RWPE1 (cell line): ENCODE measurements at regions not wholly inside any gene's neighbourhood (a gene's known extent, or its start where the extent isn't known, plus 50 kb on each side); places are given as distances from the start of the nearest gene placed in this dataset.

ENCODE experiments used
- CTCF ChIA-PET: fragments of 350-600 bp; sonication (Branson Sonifier 250); formaldehyde crosslinking; extraction: SDS; loops from one replicate; lab custom pipeline; 2021; lab: Yijun Ruan, JAX
- POLR2A ChIA-PET: fragments of 400-600 bp; formaldehyde crosslinking; extraction: SDS; loops from one replicate; lab custom pipeline; 2020; ENCODE audit warnings: antibody characterized with exemption; ENCODE audit not compliant: low non-redundant PET; lab: Yijun Ruan, JAX
- DNase-seq: peaks from one replicate; pipeline ENCODE4 v3.0.0; 2012; ENCODE audit warnings: low spot score
- H3K27ac ChIP-seq: fragments of 450-650 bp; 2 replicates; pipeline ENCODE4 v1.5.1; 2017
- TF ChIP-seq, protein P1 (sequence below): fragments of 450-650 bp; conservative IDR thresholded peaks from 2 replicates; pipeline ENCODE4 v1.5.1; 2017; ENCODE audit warnings: low read depth, mild to moderate bottlenecking

DNA sequence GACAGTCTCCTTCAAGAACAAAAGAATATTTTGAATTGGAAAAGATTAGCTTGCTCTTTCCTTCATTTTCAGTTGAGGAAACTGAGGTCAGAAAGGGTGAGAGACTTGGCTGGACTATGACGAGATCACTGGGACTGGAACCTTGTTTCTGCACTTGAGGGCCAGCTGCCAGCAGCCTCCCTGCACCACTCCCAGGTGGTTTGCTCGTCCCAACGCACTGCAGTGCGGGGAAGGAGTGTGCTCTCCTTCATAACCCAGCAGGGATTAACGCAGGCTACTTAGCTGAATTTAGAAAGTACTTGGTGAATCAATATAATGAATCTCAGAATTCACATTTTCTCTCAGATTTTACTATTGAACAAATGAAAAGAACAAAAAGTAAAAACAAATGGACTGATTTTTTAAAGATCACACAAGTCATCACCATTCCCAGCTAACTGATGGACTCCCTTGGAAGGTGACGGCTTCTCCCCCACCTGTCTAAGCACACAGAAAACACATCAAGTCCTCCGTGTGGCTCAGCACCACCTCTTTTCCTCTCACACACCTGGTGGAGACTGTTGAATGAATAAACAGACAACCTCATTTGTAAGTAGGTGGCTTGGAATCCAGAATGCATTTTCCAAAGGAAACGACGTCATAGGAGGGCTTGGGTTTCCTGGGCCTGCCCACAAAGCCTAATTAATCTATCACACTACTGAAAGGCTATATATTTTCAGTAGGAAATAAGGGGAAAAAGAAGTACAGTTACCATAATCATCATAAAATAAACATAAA, 121.0 kb downstream of the QRSL1 start:
- DNase-seq, result no peak
- peak overlapping the region; percentile 70 for H3K27ac ChIP-seq
- ChIA-PET POLR2A (no interaction called here), CTCF (interaction anchor here (0.6 kb wide), 1 partner anchor 83 kb away, joined by 3 read pairs; no protein-coding TSS in a partner anchor)
- TF ChIP-seq, protein P1, sequence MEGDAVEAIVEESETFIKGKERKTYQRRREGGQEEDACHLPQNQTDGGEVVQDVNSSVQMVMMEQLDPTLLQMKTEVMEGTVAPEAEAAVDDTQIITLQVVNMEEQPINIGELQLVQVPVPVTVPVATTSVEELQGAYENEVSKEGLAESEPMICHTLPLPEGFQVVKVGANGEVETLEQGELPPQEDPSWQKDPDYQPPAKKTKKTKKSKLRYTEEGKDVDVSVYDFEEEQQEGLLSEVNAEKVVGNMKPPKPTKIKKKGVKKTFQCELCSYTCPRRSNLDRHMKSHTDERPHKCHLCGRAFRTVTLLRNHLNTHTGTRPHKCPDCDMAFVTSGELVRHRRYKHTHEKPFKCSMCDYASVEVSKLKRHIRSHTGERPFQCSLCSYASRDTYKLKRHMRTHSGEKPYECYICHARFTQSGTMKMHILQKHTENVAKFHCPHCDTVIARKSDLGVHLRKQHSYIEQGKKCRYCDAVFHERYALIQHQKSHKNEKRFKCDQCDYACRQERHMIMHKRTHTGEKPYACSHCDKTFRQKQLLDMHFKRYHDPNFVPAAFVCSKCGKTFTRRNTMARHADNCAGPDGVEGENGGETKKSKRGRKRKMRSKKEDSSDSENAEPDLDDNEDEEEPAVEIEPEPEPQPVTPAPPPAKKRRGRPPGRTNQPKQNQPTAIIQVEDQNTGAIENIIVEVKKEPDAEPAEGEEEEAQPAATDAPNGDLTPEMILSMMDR, result no peak

DNA sequence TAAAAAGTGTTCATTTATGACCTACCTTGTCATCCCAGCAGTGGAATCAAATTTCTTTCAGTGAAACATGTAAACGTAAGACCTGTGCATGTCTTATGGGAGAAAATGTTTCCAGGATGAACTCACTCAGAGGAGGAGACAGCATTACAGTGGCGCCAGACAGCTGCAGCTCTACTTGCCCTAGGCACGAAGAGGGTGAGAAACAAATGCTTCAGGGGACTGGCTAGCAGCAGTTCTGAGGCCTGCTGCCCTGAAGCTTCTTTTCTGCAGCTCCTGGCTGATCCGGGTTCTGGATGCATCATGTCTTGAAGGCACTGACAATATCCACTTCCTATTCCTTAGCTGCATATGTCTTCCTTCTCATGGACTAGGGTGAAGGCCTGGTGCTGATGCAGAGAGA, 120.2 kb downstream of the QRSL1 start:
- TF ChIP-seq, protein P1, result no peak
- H3K27ac ChIP-seq, result peak overlapping the region; percentile 70
- CTCF ChIA-PET, result interaction anchor here (0.6 kb wide), 1 partner anchor 38 kb away, joined by 5 read pairs; no protein-coding TSS in a partner anchor
- DNase-seq, result no peak
- POLR2A ChIA-PET, result no interaction called here

DNA sequence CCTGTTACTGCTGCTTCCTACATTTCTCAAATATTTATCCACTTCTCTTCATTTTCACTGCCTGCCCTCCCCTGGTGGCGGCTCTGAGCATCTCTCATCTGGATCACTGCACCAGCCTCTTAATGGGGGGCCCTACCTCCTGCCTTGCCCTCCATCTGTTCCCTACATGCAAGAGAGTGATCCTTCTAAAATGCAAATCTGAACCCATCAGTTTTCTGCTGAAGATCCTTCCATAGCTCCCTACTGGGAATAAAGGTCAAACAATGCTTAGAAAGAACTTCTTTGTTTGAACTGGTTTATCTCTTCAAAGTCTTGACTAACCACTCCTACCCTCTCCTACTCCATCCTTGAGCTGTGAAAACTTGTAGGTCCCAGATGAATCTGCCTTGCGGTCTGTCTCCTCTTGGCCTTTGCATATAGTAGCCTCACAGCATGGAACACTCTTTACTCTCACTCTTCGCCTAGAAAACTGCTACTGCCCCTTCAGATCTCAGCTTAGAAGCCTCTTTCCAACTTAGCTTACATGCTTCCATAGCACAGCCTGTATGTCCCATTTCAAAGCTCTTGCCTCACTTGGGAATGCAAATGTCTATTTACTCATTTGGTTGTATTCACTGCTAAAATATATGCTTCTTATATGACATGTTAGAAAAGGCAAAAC, 119.3 kb downstream of the QRSL1 start:
- H3K27ac ChIP-seq, result no peak overlapping the region
- POLR2A ChIA-PET, result no interaction called here
- no peak for DNase-seq
- TF ChIP-seq, protein P1, result no peak
- CTCF ChIA-PET, result interaction anchor here (0.6 to 1.0 kb wide), 2 partner anchors 200 to 231 kb away, joined by 3 to 4 read pairs; no protein-coding TSS in a partner anchor

DNA sequence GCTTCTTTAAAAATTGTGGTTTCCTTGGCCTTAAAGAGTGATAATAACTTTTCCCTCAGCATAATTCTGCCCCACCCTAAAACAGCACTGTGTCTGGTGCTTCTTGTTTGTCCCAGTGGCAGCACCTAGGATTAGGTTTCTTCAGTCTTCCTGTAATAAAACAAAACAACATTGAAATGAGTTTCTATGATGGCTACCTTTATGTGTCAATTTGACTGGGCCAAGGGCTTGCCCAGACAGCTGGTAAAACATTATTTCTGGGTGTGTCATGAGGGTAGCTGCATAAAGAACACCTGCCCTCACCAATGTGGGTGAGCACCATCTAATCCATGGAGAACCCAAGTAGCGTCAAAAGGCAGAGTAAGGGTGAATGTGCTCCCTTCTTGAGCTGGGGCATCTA, 117.8 kb downstream of the QRSL1 start:
- TF ChIP-seq, protein P1, result no peak
- CTCF ChIA-PET, result interaction anchor here (0.7 kb wide), 1 partner anchor 229 kb away, joined by 3 read pairs; no protein-coding TSS in a partner anchor
- no peak overlapping the region for H3K27ac ChIP-seq
- POLR2A ChIA-PET, result no interaction called here
- peak; percentile 41 for DNase-seq

- TF ChIP-seq, protein P1, result no peak
- no peak overlapping the region for H3K27ac ChIP-seq
- ChIA-PET POLR2A (no interaction called here), CTCF (interaction anchor here (0.7 kb wide), 1 partner anchor 229 kb away, joined by 3 read pairs; no protein-coding TSS in a partner anchor)
- DNase-seq, result peak; percentile 85
Measured at GRCh38 chr6:106746652-106747051, 117.3 kb downstream of the QRSL1 start.

DNA sequence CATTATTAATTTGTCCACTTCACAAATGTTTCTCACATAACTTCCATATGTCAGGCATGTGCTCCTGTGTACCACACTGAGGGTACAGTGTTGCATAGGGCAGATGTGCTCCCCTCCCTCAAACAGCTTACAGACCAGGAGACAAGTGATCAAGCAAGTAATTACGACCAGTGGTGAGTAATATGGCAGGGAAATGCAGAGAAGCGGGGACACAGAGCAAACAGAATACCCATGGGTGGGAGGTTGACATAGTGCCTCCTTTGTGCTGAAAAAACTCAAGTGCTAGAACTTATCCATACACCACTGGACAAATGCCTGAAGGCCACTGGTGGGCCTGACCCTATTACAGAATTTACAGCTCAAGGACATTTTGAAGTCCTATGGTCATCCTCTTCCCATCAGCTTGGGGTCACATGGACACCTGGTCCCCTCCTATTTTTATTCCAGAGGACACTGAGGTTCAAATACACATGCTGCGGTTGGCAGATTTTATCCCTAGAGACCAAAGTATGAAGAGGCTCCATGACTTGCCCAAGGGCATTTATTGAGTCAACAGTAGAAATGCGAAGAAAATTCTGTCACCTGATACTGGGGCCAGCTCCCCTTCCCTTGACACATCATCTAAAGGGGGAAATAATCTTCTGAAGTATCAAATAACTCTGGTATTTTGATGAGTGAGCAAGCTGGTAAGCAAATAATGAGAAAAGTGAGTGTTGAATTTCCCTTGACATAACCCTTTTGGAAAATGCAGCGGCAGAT, 116.6 kb downstream of the QRSL1 start:
- H3K27ac ChIP-seq, result peak overlapping the region; percentile 55
- CTCF ChIA-PET, result interaction anchor here (0.7 kb wide), 1 partner anchor 230 kb away, joined by 3 read pairs; no protein-coding TSS in a partner anchor
- POLR2A ChIA-PET, result no interaction called here
- DNase-seq, result peak; percentile 34
- TF ChIP-seq, protein P1, result no peak
